ENCODE measurements at regions not wholly inside any gene's neighbourhood (a gene's known extent, or its start where the extent isn't known, plus 50 kb on each side); places are given as distances from the start of the nearest gene placed in this dataset.

GRCh38 chr4:67234296-67234695 lies 311.0 kb downstream of the CENPC start:
- Histone ChIP-seq H3K4me1 (ENCODE audit: control insufficient read depth, insufficient read depth, low read length) (no peaks in the 10 kb centered on the region), H3K9me3 (ENCODE audit: control insufficient read depth, insufficient read depth, low read length) (no peaks in the 10 kb centered on the region), H3K27me3 (ENCODE audit: control insufficient read depth, insufficient read depth, low read length) (no peaks in the 10 kb centered on the region), H3K27ac (ENCODE audit: low read depth, low read length) (no peak overlapping the region), H3K9ac (ENCODE audit: low read depth, low read length) (no peak overlapping the region), H3K36me3 (ENCODE audit: control insufficient read depth, insufficient read depth, low read length) (no peaks in the 10 kb centered on the region), H3K4me3 (ENCODE audit: low read depth, low read length) (no peak overlapping the region)

- H3K36me3 ChIP-seq (ENCODE audit: control insufficient read depth, insufficient read depth, low read length): no peaks in the 10 kb centered on the region
- H3K9me3 ChIP-seq (ENCODE audit: control insufficient read depth, insufficient read depth, low read length): no peaks in the 10 kb centered on the region
- H3K27ac ChIP-seq (ENCODE audit: low read depth, low read length): no peak overlapping the region
- no peaks in the 10 kb centered on the region for H3K4me1 ChIP-seq (ENCODE audit: control insufficient read depth, insufficient read depth, low read length)
- no peaks in the 10 kb centered on the region for H3K27me3 ChIP-seq (ENCODE audit: control insufficient read depth, insufficient read depth, low read length)
- no peak overlapping the region for H3K9ac ChIP-seq (ENCODE audit: low read depth, low read length)
- H3K4me3 ChIP-seq (ENCODE audit: low read depth, low read length): no peak overlapping the region
Observed at GRCh38 chr4:67229148-67229547, 316.2 kb downstream of the CENPC start.

- no peaks in the 10 kb centered on the region for H3K36me3 ChIP-seq (ENCODE audit: control insufficient read depth, insufficient read depth, low read length)
- no peak overlapping the region for H3K9ac ChIP-seq (ENCODE audit: low read depth, low read length)
- no peaks in the 10 kb centered on the region for H3K4me1 ChIP-seq (ENCODE audit: control insufficient read depth, insufficient read depth, low read length)
- H3K27me3 ChIP-seq (ENCODE audit: control insufficient read depth, insufficient read depth, low read length): no peaks in the 10 kb centered on the region
- H3K4me3 ChIP-seq (ENCODE audit: low read depth, low read length): no peak overlapping the region
- H3K27ac ChIP-seq (ENCODE audit: low read depth, low read length): no peak overlapping the region
- H3K9me3 ChIP-seq (ENCODE audit: control insufficient read depth, insufficient read depth, low read length): no peaks in the 10 kb centered on the region
Observed at GRCh38 chr4:67220861-67221260, 324.4 kb downstream of the CENPC start.

- Histone ChIP-seq H3K27me3 (ENCODE audit: control insufficient read depth, insufficient read depth, low read length) (no peaks in the 10 kb centered on the region), H3K4me3 (ENCODE audit: low read depth, low read length) (no peak overlapping the region), H3K9me3 (ENCODE audit: control insufficient read depth, insufficient read depth, low read length) (no peaks in the 10 kb centered on the region), H3K9ac (ENCODE audit: low read depth, low read length) (no peak overlapping the region), H3K36me3 (ENCODE audit: control insufficient read depth, insufficient read depth, low read length) (no peaks in the 10 kb centered on the region), H3K27ac (ENCODE audit: low read depth, low read length) (no peak overlapping the region), H3K4me1 (ENCODE audit: control insufficient read depth, insufficient read depth, low read length) (no peaks in the 10 kb centered on the region)
Observed at GRCh38 chr4:67218883-67219282, 326.4 kb downstream of the CENPC start.

- Histone ChIP-seq H3K36me3 (ENCODE audit: control insufficient read depth, insufficient read depth, low read length) (no peaks in the 10 kb centered on the region), H3K9me3 (ENCODE audit: control insufficient read depth, insufficient read depth, low read length) (no peaks in the 10 kb centered on the region), H3K27ac (ENCODE audit: low read depth, low read length) (no peak overlapping the region)
Observed at GRCh38 chr4:67207941-67208441, 337.3 kb downstream of the CENPC start.

GRCh38 chr4:67204441-67204840 lies 340.9 kb downstream of the CENPC start:
- Histone ChIP-seq H3K9ac (ENCODE audit: low read depth, low read length) (no peak overlapping the region), H3K4me3 (ENCODE audit: low read depth, low read length) (no peak overlapping the region), H3K27me3 (ENCODE audit: control insufficient read depth, insufficient read depth, low read length) (no peaks in the 10 kb centered on the region), H3K27ac (ENCODE audit: low read depth, low read length) (no peak overlapping the region), H3K4me1 (ENCODE audit: control insufficient read depth, insufficient read depth, low read length) (peaks cover 5% of the 10 kb centered on the region), H3K36me3 (ENCODE audit: control insufficient read depth, insufficient read depth, low read length) (no peaks in the 10 kb centered on the region), H3K9me3 (ENCODE audit: control insufficient read depth, insufficient read depth, low read length) (no peaks in the 10 kb centered on the region)

More at GRCh38 chr4:67207941-67208441, 337.3 kb downstream of the CENPC start:
- Histone ChIP-seq H3K4me1 (ENCODE audit: control insufficient read depth, insufficient read depth, low read length) (no peaks in the 10 kb centered on the region), H3K9ac (ENCODE audit: low read depth, low read length) (no peak overlapping the region), H3K27me3 (ENCODE audit: control insufficient read depth, insufficient read depth, low read length) (no peaks in the 10 kb centered on the region), H3K4me3 (ENCODE audit: low read depth, low read length) (no peak overlapping the region)

GRCh38 chr4:67201334-67201733 lies 344.0 kb downstream of the CENPC start:
- Histone ChIP-seq H3K9ac (ENCODE audit: low read depth, low read length) (no peak overlapping the region), H3K27me3 (ENCODE audit: control insufficient read depth, insufficient read depth, low read length) (no peaks in the 10 kb centered on the region), H3K4me1 (ENCODE audit: control insufficient read depth, insufficient read depth, low read length) (peaks cover 5% of the 10 kb centered on the region), H3K4me3 (ENCODE audit: low read depth, low read length) (no peak overlapping the region), H3K9me3 (ENCODE audit: control insufficient read depth, insufficient read depth, low read length) (no peaks in the 10 kb centered on the region), H3K27ac (ENCODE audit: low read depth, low read length) (no peak overlapping the region), H3K36me3 (ENCODE audit: control insufficient read depth, insufficient read depth, low read length) (no peaks in the 10 kb centered on the region)

- no peak overlapping the region for H3K4me3 ChIP-seq (ENCODE audit: low read depth, low read length)
- H3K4me1 ChIP-seq (ENCODE audit: control insufficient read depth, insufficient read depth, low read length): peaks cover 5% of the 10 kb centered on the region
- no peak overlapping the region for H3K9ac ChIP-seq (ENCODE audit: low read depth, low read length)
- no peaks in the 10 kb centered on the region for H3K27me3 ChIP-seq (ENCODE audit: control insufficient read depth, insufficient read depth, low read length)
- H3K9me3 ChIP-seq (ENCODE audit: control insufficient read depth, insufficient read depth, low read length): no peaks in the 10 kb centered on the region
- no peak overlapping the region for H3K27ac ChIP-seq (ENCODE audit: low read depth, low read length)
- H3K36me3 ChIP-seq (ENCODE audit: control insufficient read depth, insufficient read depth, low read length): no peaks in the 10 kb centered on the region
Observed at GRCh38 chr4:67198727-67199126, 346.6 kb downstream of the CENPC start.

- peak overlapping the region; percentile 50 for H3K27ac ChIP-seq (ENCODE audit: low read depth, low read length)
- H3K9me3 ChIP-seq (ENCODE audit: control insufficient read depth, insufficient read depth, low read length): no peaks in the 10 kb centered on the region
- no peaks in the 10 kb centered on the region for H3K27me3 ChIP-seq (ENCODE audit: control insufficient read depth, insufficient read depth, low read length)
- no peak overlapping the region for H3K4me3 ChIP-seq (ENCODE audit: low read depth, low read length)
- H3K4me1 ChIP-seq (ENCODE audit: control insufficient read depth, insufficient read depth, low read length): peaks cover 22% of the 10 kb centered on the region
- H3K9ac ChIP-seq (ENCODE audit: low read depth, low read length): no peak overlapping the region
- no peaks in the 10 kb centered on the region for H3K36me3 ChIP-seq (ENCODE audit: control insufficient read depth, insufficient read depth, low read length)
Observed at GRCh38 chr4:67167849-67168248, 377.5 kb downstream of the CENPC start.

- Histone ChIP-seq H3K4me3 (ENCODE audit: low read depth, low read length) (no peak overlapping the region), H3K9me3 (ENCODE audit: control insufficient read depth, insufficient read depth, low read length) (no peaks in the 10 kb centered on the region)
Observed at GRCh38 chr4:67162690-67163089, 382.6 kb downstream of the CENPC start.

GRCh38 chr4:67161311-67161710 lies 384.0 kb downstream of the CENPC start:
- Histone ChIP-seq H3K9ac (ENCODE audit: low read depth, low read length) (no peak overlapping the region; the same call in 1 of the 2 replicates), H3K36me3 (ENCODE audit: control insufficient read depth, insufficient read depth, low read length) (no peaks in the 10 kb centered on the region), H3K4me1 (ENCODE audit: control insufficient read depth, insufficient read depth, low read length) (peaks cover 11% of the 10 kb centered on the region), H3K27me3 (ENCODE audit: control insufficient read depth, insufficient read depth, low read length) (no peaks in the 10 kb centered on the region), H3K4me3 (ENCODE audit: low read depth, low read length) (no peak overlapping the region), H3K27ac (ENCODE audit: low read depth, low read length) (no peak overlapping the region), H3K9me3 (ENCODE audit: control insufficient read depth, insufficient read depth, low read length) (no peaks in the 10 kb centered on the region)

More at GRCh38 chr4:67162690-67163089, 382.6 kb downstream of the CENPC start:
- no peak overlapping the region for H3K9ac ChIP-seq (ENCODE audit: low read depth, low read length)
- no peak overlapping the region for H3K27ac ChIP-seq (ENCODE audit: low read depth, low read length)
- H3K36me3 ChIP-seq (ENCODE audit: control insufficient read depth, insufficient read depth, low read length): no peaks in the 10 kb centered on the region
- H3K27me3 ChIP-seq (ENCODE audit: control insufficient read depth, insufficient read depth, low read length): no peaks in the 10 kb centered on the region
- peaks cover 16% of the 10 kb centered on the region for H3K4me1 ChIP-seq (ENCODE audit: control insufficient read depth, insufficient read depth, low read length)

- Histone ChIP-seq H3K27ac (ENCODE audit: low read depth, low read length) (no peak overlapping the region), H3K4me1 (ENCODE audit: control insufficient read depth, insufficient read depth, low read length) (peaks cover 11% of the 10 kb centered on the region), H3K4me3 (ENCODE audit: low read depth, low read length) (no peak overlapping the region), H3K27me3 (ENCODE audit: control insufficient read depth, insufficient read depth, low read length) (no peaks in the 10 kb centered on the region), H3K9me3 (ENCODE audit: control insufficient read depth, insufficient read depth, low read length) (no peaks in the 10 kb centered on the region), H3K36me3 (ENCODE audit: control insufficient read depth, insufficient read depth, low read length) (no peaks in the 10 kb centered on the region), H3K9ac (ENCODE audit: low read depth, low read length) (no peak overlapping the region)
Observed at GRCh38 chr4:67160394-67160793, 384.9 kb downstream of the CENPC start.

Measured in HUES48 (cell line).